Sigmoid colon (tissue), 4 donors: ENCODE measurements at regions not wholly inside any gene's neighbourhood (a gene's known extent, or its start where the extent isn't known, plus 50 kb on each side); places are given as distances from the start of the nearest gene placed in this dataset.

ENCODE experiments used
- POLR2A ChIP-seq, 2 donors: fragments of 450-650 bp; IDR thresholded peaks; one replicate each; pipeline ENCODE4 v1.6.1; 2016; ENCODE audit warnings: antibody characterized with exemption in 2 of 2, mild to moderate bottlenecking in 2 of 2, moderate library complexity in 2 of 2
- POLR2AphosphoS5 ChIP-seq, 4 donors: sonication (generic); formaldehyde crosslinking; IDR thresholded peaks; one replicate each; pipeline ENCODE4 v1.6.1; 2017; ENCODE audit warnings: antibody characterized with exemption in 4 of 4
- TF ChIP-seq, protein P1 (sequence below), 4 experiments: fragments of 450-650 bp in 3 of 4; fragments of 200-600 bp in 1 of 4; IDR thresholded peaks; one replicate each; pipeline ENCODE4 v1.5.1; 2016 to 2019; ENCODE audit warnings: antibody characterized with exemption in 4 of 4, mild to moderate bottlenecking in 3 of 4, moderate library complexity in 2 of 4

- no peak for TF ChIP-seq POLR2A (IDR thresholded peaks at IDR 0.05)
- TF ChIP-seq, protein P1, sequence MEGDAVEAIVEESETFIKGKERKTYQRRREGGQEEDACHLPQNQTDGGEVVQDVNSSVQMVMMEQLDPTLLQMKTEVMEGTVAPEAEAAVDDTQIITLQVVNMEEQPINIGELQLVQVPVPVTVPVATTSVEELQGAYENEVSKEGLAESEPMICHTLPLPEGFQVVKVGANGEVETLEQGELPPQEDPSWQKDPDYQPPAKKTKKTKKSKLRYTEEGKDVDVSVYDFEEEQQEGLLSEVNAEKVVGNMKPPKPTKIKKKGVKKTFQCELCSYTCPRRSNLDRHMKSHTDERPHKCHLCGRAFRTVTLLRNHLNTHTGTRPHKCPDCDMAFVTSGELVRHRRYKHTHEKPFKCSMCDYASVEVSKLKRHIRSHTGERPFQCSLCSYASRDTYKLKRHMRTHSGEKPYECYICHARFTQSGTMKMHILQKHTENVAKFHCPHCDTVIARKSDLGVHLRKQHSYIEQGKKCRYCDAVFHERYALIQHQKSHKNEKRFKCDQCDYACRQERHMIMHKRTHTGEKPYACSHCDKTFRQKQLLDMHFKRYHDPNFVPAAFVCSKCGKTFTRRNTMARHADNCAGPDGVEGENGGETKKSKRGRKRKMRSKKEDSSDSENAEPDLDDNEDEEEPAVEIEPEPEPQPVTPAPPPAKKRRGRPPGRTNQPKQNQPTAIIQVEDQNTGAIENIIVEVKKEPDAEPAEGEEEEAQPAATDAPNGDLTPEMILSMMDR (IDR thresholded peaks at IDR 0.05): no peak
- no peak for TF ChIP-seq POLR2AphosphoS5 (IDR thresholded peaks at IDR 0.05)
Observed at GRCh38 chr17:70687421-70687820, 518.1 kb downstream of the KCNJ2 start.
